Osteoblast (primary cell): ENCODE measurements at regions not wholly inside any gene's neighbourhood (a gene's known extent, or its start where the extent isn't known, plus 50 kb on each side); places are given as distances from the start of the nearest gene placed in this dataset.
A peak's percentile ranks its signal among the peaks of the same experiment; 100 is the strongest.

ENCODE experiments used
- DNase-seq: peaks from one replicate; pipeline ENCODE4 v3.0.0; 2011; ENCODE audit warnings: low spot score, mixed read lengths; ENCODE audit not compliant: insufficient read length; ENCODE audit errors: missing footprints
- H2AFZ ChIP-seq: 2 replicates; pipeline ENCODE4 v1.6.0; 2011; ENCODE audit warnings: mild to moderate bottlenecking, low read length
- H3K27ac ChIP-seq: 2 replicates; pipeline ENCODE4 v1.5.1; 2011; ENCODE audit warnings: mild to moderate bottlenecking, low read depth, low read length, moderate library complexity
- H3K27me3 ChIP-seq: 2 replicates; pipeline ENCODE4 v1.6.0; 2012; ENCODE audit warnings: mild to moderate bottlenecking, control low read depth, inconsistent platforms, low read length, moderate library complexity; ENCODE audit not compliant: insufficient read depth
- H3K36me3 ChIP-seq: 2 replicates; pipeline ENCODE4 v1.5.1; 2011; ENCODE audit warnings: mild to moderate bottlenecking, low read length, control low read depth, moderate library complexity; ENCODE audit not compliant: insufficient read depth
- H3K4me1 ChIP-seq: 2 replicates; pipeline ENCODE4 v1.5.1; 2011; ENCODE audit warnings: mild to moderate bottlenecking, low read length, control low read depth, moderate library complexity; ENCODE audit not compliant: insufficient read depth
- H3K4me2 ChIP-seq: 2 replicates; pipeline ENCODE4 v1.6.0; 2011; ENCODE audit warnings: mild to moderate bottlenecking, low read length; ENCODE audit not compliant: insufficient read depth
- H3K4me3 ChIP-seq: fragments of 200-600 bp; sonication (generic); 3 replicates; pipeline ENCODE4 v1.5.1; 2012; ENCODE audit warnings: mild to moderate bottlenecking, low read length, inconsistent platforms; ENCODE audit not compliant: insufficient read depth
- H3K79me2 ChIP-seq: 2 replicates; pipeline ENCODE4 v1.6.0; 2012; ENCODE audit warnings: mild to moderate bottlenecking, low read length, control low read depth, inconsistent platforms; ENCODE audit not compliant: insufficient read depth
- H3K9me3 ChIP-seq: 2 replicates; pipeline ENCODE4 v1.5.1; 2011; ENCODE audit warnings: low read depth, low read length, control low read depth
- H4K20me1 ChIP-seq: 2 replicates; pipeline ENCODE4 v1.6.0; 2012; ENCODE audit warnings: mild to moderate bottlenecking, low read length, control low read depth; ENCODE audit not compliant: insufficient read depth
- TF ChIP-seq, protein P1 (sequence below): IDR thresholded peaks from 2 replicates; pipeline ENCODE4 v1.5.1; 2011; ENCODE audit warnings: mild to moderate bottlenecking, low read depth, low read length, moderate library complexity; ENCODE audit errors: extremely low read depth

DNA sequence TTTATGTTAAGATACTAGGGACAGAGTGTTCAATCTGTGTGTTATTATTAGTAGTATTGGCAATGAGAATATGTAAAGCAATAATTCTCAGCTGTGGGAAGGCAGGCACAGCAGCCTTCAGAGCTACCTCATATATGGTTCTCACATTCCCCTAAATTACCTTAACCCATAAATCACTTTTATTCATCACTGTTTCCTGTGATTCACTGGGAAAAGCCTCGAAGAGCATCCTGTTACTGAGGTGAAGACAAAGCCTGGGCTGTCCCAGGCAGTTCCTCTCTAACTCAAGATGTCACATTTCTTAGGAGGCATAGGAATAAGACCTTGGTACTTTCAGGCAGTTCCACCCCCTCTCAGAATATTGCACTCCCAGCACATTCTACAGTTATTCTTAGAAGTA lies 965.7 kb downstream of the NCAM2 start:
- no peaks in the 10 kb centered on the region for H3K36me3 ChIP-seq
- no peak overlapping the region for H3K4me3 ChIP-seq
- no peaks in the 10 kb centered on the region for H3K4me1 ChIP-seq
- no peaks in the 10 kb centered on the region for H3K79me2 ChIP-seq
- TF ChIP-seq, protein P1, sequence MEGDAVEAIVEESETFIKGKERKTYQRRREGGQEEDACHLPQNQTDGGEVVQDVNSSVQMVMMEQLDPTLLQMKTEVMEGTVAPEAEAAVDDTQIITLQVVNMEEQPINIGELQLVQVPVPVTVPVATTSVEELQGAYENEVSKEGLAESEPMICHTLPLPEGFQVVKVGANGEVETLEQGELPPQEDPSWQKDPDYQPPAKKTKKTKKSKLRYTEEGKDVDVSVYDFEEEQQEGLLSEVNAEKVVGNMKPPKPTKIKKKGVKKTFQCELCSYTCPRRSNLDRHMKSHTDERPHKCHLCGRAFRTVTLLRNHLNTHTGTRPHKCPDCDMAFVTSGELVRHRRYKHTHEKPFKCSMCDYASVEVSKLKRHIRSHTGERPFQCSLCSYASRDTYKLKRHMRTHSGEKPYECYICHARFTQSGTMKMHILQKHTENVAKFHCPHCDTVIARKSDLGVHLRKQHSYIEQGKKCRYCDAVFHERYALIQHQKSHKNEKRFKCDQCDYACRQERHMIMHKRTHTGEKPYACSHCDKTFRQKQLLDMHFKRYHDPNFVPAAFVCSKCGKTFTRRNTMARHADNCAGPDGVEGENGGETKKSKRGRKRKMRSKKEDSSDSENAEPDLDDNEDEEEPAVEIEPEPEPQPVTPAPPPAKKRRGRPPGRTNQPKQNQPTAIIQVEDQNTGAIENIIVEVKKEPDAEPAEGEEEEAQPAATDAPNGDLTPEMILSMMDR = no peak
- no peak overlapping the region for H3K4me2 ChIP-seq
- peaks cover 4% of the 10 kb centered on the region for H3K9me3 ChIP-seq
- H2AFZ ChIP-seq = no peak overlapping the region
- no peak for DNase-seq
- no peak overlapping the region for H3K27ac ChIP-seq
- H3K27me3 ChIP-seq = no peaks in the 10 kb centered on the region
- H4K20me1 ChIP-seq = no peaks in the 10 kb centered on the region

DNA sequence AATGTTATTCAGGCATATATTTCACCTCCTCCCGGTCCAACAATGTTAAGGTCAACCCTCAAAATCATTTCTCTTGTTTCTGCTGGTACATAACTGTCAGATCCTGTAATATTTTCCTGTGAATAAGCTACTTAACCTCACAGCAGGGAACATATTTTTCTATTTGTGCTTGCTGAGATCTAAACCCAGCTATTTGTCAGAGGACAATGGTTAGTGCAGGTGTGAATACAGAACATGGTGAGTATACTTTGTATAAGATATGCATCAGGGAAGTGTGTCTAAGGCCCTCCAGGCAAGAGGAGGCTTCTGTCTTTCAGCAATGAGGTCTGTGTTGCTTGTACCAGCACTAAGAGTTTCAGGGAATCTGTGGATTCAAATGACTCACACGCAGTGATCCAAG lies 970.6 kb downstream of the NCAM2 start:
- Histone ChIP-seq H4K20me1 (no peaks in the 10 kb centered on the region), H2AFZ (no peak overlapping the region), H3K9me3 (peaks cover 2% of the 10 kb centered on the region), H3K4me1 (no peaks in the 10 kb centered on the region), H3K4me2 (no peak overlapping the region), H3K36me3 (no peaks in the 10 kb centered on the region), H3K79me2 (no peaks in the 10 kb centered on the region), H3K4me3 (no peak overlapping the region), H3K27ac (no peak overlapping the region), H3K27me3 (no peaks in the 10 kb centered on the region)
- peak; percentile 29 for DNase-seq
- TF ChIP-seq, protein P1 = no peak

DNA sequence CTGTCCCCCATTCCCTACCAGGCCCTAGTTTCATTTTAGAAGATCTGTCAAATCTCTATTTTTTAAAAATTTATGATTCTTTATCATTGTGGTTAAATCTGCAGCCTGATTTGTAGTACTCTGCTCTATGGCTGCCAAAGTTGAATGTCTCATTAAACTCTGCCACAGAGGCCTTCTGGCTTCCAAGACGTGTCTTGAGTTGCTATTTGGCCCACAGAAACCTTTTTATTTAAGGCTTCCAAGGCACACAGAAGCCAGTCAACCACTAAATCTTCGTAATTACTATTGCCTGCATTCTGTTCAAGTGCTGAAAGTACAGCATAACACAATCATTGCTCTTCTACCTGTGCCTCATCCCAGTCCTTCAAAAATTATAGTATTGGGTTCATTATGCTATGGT lies 971.0 kb downstream of the NCAM2 start:
- Histone ChIP-seq H4K20me1 (no peaks in the 10 kb centered on the region), H3K27me3 (no peaks in the 10 kb centered on the region), H3K79me2 (no peaks in the 10 kb centered on the region), H2AFZ (no peak overlapping the region), H3K4me3 (no peak overlapping the region), H3K9me3 (peaks cover 2% of the 10 kb centered on the region), H3K4me1 (no peaks in the 10 kb centered on the region), H3K36me3 (no peaks in the 10 kb centered on the region), H3K4me2 (no peak overlapping the region), H3K27ac (no peak overlapping the region)
- TF ChIP-seq, protein P1 = no peak
- DNase-seq = no peak

DNA sequence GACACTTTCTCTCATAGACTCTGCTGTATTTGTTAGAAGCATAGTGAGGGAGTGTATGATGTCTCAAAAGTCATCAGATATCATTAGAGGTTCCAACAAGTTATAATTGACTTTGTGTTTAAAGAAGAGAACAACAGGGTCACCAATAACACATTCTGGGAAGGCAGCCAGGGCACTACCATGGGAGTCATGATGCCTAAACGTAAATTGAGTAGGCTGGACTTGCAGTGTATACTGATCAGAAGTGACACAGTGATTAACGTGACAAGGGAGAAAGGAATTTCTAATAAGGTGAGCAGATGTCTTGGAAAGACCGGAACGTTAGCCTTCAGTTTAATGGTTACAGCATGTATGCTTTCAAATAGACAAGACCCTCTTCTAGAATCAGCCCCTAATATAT lies 973.2 kb downstream of the NCAM2 start:
- H3K4me1 ChIP-seq = no peaks in the 10 kb centered on the region
- TF ChIP-seq, protein P1 = no peak
- no peaks in the 10 kb centered on the region for H4K20me1 ChIP-seq
- no peak overlapping the region for H2AFZ ChIP-seq
- H3K9me3 ChIP-seq = peaks cover 2% of the 10 kb centered on the region
- H3K4me3 ChIP-seq = no peak overlapping the region
- no peaks in the 10 kb centered on the region for H3K79me2 ChIP-seq
- no peak overlapping the region for H3K4me2 ChIP-seq
- H3K36me3 ChIP-seq = no peaks in the 10 kb centered on the region
- DNase-seq = no peak
- no peaks in the 10 kb centered on the region for H3K27me3 ChIP-seq
- H3K27ac ChIP-seq = no peak overlapping the region
